Pons (tissue), 1 donor: ENCODE measurements at regions not wholly inside any gene's neighbourhood (a gene's known extent, or its start where the extent isn't known, plus 50 kb on each side); places are given as distances from the start of the nearest gene placed in this dataset.

Source experiments
- DNase-seq: peaks from one replicate; pipeline ENCODE4 v3.0.0-alpha.2; 2016; ENCODE audit warnings: low spot score

- no peak for DNase-seq
Observed at GRCh38 chr11:43626798-43627197, 53.7 kb upstream of the HSD17B12 start.
